Endothelial cell of umbilical vein (primary cell): ENCODE measurements at regions not wholly inside any gene's neighbourhood (a gene's known extent, or its start where the extent isn't known, plus 50 kb on each side); places are given as distances from the start of the nearest gene placed in this dataset.

Source experiments
- BruUV-seq: library from RNA; stranded (reverse); fragments of 400-500 nt; replicated peaks from 2 replicates; lab custom pipeline; 2021; lab: Mats Ljungman, UMichigan
- CTCF ChIA-PET: fragments of 300-600, 350-600 bp; sonication (Branson Sonifier 250); formaldehyde crosslinking; loops from one replicate; lab custom pipeline; 2021; ENCODE audit warnings: antibody characterized with exemption, inconsistent platforms; lab: Charles Lee
- POLR2A ChIA-PET: fragments of 300-600, 350-600 bp; sonication (Branson Sonifier 250); formaldehyde crosslinking; loops from one replicate; lab custom pipeline; 2021; ENCODE audit warnings: antibody characterized with exemption, inconsistent platforms; lab: Charles Lee
- DNase-seq: peaks from one replicate; pipeline ENCODE4 v3.0.0-alpha.2; 2011; ENCODE audit warnings: low read depth, low spot score
- FAIRE-seq: peaks from 2 replicates; lab custom pipeline; 2011; peaks lifted over from hg19 to GRCh38; lab: Jason Lieb, UNC
- H2AFZ ChIP-seq: 2 replicates; pipeline ENCODE4 v1.6.0; 2012; ENCODE audit warnings: low read depth, low read length, control low read depth, inconsistent platforms
- H3K27ac ChIP-seq: 2 replicates; pipeline ENCODE4 v1.5.1; 2011; ENCODE audit warnings: low read depth, mild to moderate bottlenecking, control low read depth, low read length, moderate library complexity; ENCODE audit not compliant: insufficient read depth
- H3K27me3 ChIP-seq, 2 experiments: 2 replicates each; pipeline versions ENCODE4 v1.6.0 to v1.6.1; 2011; ENCODE audit warnings: low read length in 2 of 2, mixed read lengths in 1 of 2; ENCODE audit not compliant: control insufficient read depth in 2 of 2, insufficient read depth in 2 of 2
- H3K36me3 ChIP-seq, 2 experiments: 2 replicates in 1 of 2; 3 replicates in 1 of 2; pipeline ENCODE4 v1.5.1; 2011; ENCODE audit warnings: low read length in 2 of 2, mild to moderate bottlenecking in 1 of 2, moderate library complexity in 1 of 2; ENCODE audit not compliant: control insufficient read depth in 2 of 2, insufficient read depth in 2 of 2; ENCODE audit errors: extremely low read depth in 1 of 2
- H3K4me1 ChIP-seq: 3 replicates; pipeline ENCODE4 v1.5.1; 2011; ENCODE audit warnings: mild to moderate bottlenecking, low read length; ENCODE audit not compliant: control insufficient read depth, insufficient read depth; ENCODE audit errors: extremely low read depth
- H3K4me2 ChIP-seq: 2 replicates; pipeline ENCODE4 v1.6.1; 2011; ENCODE audit warnings: low read length, control low read depth, mixed read lengths; ENCODE audit not compliant: insufficient read depth
- H3K4me3 ChIP-seq, 3 experiments: fragments of 200-600 bp in 1 of 3; sonication (generic), shearing (Covaris generic) in 1 of 3; replicated peaks in 1 of 3; 2 replicates each; pipeline ENCODE4 v1.5.1; 2011 to 2016; ENCODE audit warnings: control low read depth in 3 of 3, low read length in 3 of 3, mild to moderate bottlenecking in 2 of 3, inconsistent platforms in 1 of 3, low read depth in 1 of 3, moderate library complexity in 1 of 3; ENCODE audit not compliant: insufficient read depth in 1 of 3
- H3K79me2 ChIP-seq: 2 replicates; pipeline ENCODE4 v1.6.0; 2012; ENCODE audit warnings: low read length, inconsistent platforms; ENCODE audit not compliant: control insufficient read depth, insufficient read depth
- H3K9ac ChIP-seq: replicated peaks from 2 replicates; pipeline ENCODE3; 2011; ENCODE audit warnings: low read length, control low read depth; ENCODE audit not compliant: insufficient read depth; ENCODE audit errors: extremely low read depth
- H3K9me1 ChIP-seq: replicated peaks from 3 replicates; pipeline ENCODE4 v1.6.0; 2011; ENCODE audit warnings: mild to moderate bottlenecking, low read length; ENCODE audit not compliant: control insufficient read depth, insufficient read depth; ENCODE audit errors: extremely low read depth
- H3K9me3 ChIP-seq: replicated peaks from 2 replicates; pipeline ENCODE4 v1.5.1; 2012; ENCODE audit warnings: low read length, inconsistent platforms; ENCODE audit not compliant: control insufficient read depth, insufficient read depth
- H4K20me1 ChIP-seq: replicated peaks from 2 replicates; pipeline ENCODE3; 2011; ENCODE audit warnings: mild to moderate bottlenecking, low read length; ENCODE audit not compliant: control insufficient read depth, insufficient read depth; ENCODE audit errors: extremely low read depth
- EZH2 ChIP-seq: IDR thresholded peaks from 2 replicates; pipeline ENCODE4 v1.6.1; 2012; ENCODE audit warnings: borderline replicate concordance, low read depth, mild to moderate bottlenecking, moderate library complexity, low read length, inconsistent platforms; ENCODE audit not compliant: severe bottlenecking
- FOS ChIP-seq: IDR thresholded peaks from 2 replicates; pipeline ENCODE4 v1.6.1; 2011; ENCODE audit warnings: mild to moderate bottlenecking, low read length, moderate library complexity, borderline replicate concordance; ENCODE audit not compliant: insufficient read depth
- GATA2 ChIP-seq: IDR thresholded peaks from 2 replicates; pipeline ENCODE4 v1.7.0; 2011; ENCODE audit warnings: low read depth, mild to moderate bottlenecking, moderate library complexity, mixed read lengths, low read length; ENCODE audit not compliant: insufficient read length, insufficient read depth
- JUN ChIP-seq: IDR thresholded peaks from 2 replicates; pipeline ENCODE4 v1.6.1; 2011; ENCODE audit warnings: borderline replicate concordance, low read depth; ENCODE audit not compliant: insufficient read length, insufficient read depth
- MYC ChIP-seq: IDR thresholded peaks from one replicate; pipeline ENCODE4 v1.6.1; 2011; ENCODE audit warnings: mild to moderate bottlenecking, low read depth, low read length
- POLR2A ChIP-seq: IDR thresholded peaks from 2 replicates; pipeline ENCODE4 v1.6.1; 2012; ENCODE audit warnings: low read depth, mild to moderate bottlenecking, control low read depth, low read length
- POLR2AphosphoS5 ChIP-seq: IDR thresholded peaks from 2 replicates; pipeline ENCODE4 v1.6.1; 2012; ENCODE audit warnings: low read depth, mild to moderate bottlenecking, control low read depth, low read length, moderate library complexity; ENCODE audit not compliant: insufficient read depth
- dilution Hi-C: fragments of 300-500 bp; cut with MboI; formaldehyde crosslinking; loops from one replicate; pipeline ENCODE4 v1.15.0; 2019; ENCODE audit warnings: low sequenced_read_pairs; ENCODE audit not compliant: extremely low pct_ligation_motif_present
- intact Hi-C: fragments of 100-400 bp; cut with micrococcal nuclease; formaldehyde crosslinking; loops from one replicate; pipeline ENCODE4 v1.10.0; 2022
- TF ChIP-seq, protein P1 (sequence below), 2 donors: IDR thresholded peaks; 1 replicate in 1 of 2; 2 replicates in 1 of 2; pipeline ENCODE4 v1.5.1; 2011; ENCODE audit warnings: low read length in 2 of 2, mild to moderate bottlenecking in 2 of 2, moderate library complexity in 2 of 2, control low read depth in 1 of 2, inconsistent platforms in 1 of 2, low read depth in 1 of 2; ENCODE audit not compliant: insufficient read depth in 1 of 2; ENCODE audit errors: extremely low read depth in 1 of 2
- TF ChIP-seq, protein P2 (sequence below): IDR thresholded peaks from 2 replicates; pipeline ENCODE4 v1.6.1; 2011; ENCODE audit not compliant: insufficient read depth, insufficient read length

DNA sequence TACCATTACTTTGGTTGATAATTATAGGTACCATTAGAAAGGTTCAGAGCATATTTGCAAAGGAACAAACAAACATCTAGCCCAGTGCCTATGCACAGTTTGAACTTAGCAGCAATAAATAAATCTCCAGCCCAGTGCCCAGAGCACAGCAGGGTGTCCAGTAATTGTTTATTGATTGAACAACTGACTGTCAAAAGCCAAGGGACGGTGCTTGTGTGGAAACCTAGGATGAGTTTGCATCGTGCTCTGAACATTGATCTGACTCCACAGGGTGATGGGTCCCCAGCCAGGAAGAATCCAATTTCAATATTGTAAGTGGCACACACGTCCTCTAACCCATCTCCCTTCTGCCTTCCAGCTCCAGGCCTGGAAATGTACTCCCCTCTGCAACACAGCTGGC is 625.5 kb upstream of the C16orf82 start:
- dilution Hi-C loops (no loop called here), intact Hi-C loops (no loop called here)
- FAIRE-seq, result no peak
- ChIA-PET POLR2A (no interaction called here), CTCF (interaction anchor here (1.3 kb wide), 1 partner anchor 12 kb away, joined by 3 read pairs; no protein-coding TSS in a partner anchor)
- Histone ChIP-seq H4K20me1 (no peaks in the 10 kb centered on the region), H3K36me3 (no peaks in the 10 kb centered on the region), H3K9me1 (no peaks in the 10 kb centered on the region), H3K27me3 (no peaks in the 10 kb centered on the region), H3K4me1 (no peaks in the 10 kb centered on the region), H3K4me3 (no peak overlapping the region), H3K9ac (no peak overlapping the region), H3K27ac (no peak overlapping the region), H2AFZ (no peak overlapping the region), H3K4me2 (no peak overlapping the region), H3K9me3 (no peaks in the 10 kb centered on the region), H3K79me2 (no peaks in the 10 kb centered on the region)
- DNase-seq, result no peak
- BruUV-seq, result no TSS peak
- no peak for TF ChIP-seq POLR2AphosphoS5
- no peak for TF ChIP-seq JUN
- TF ChIP-seq GATA2, result no peak
- TF ChIP-seq, protein P1, sequence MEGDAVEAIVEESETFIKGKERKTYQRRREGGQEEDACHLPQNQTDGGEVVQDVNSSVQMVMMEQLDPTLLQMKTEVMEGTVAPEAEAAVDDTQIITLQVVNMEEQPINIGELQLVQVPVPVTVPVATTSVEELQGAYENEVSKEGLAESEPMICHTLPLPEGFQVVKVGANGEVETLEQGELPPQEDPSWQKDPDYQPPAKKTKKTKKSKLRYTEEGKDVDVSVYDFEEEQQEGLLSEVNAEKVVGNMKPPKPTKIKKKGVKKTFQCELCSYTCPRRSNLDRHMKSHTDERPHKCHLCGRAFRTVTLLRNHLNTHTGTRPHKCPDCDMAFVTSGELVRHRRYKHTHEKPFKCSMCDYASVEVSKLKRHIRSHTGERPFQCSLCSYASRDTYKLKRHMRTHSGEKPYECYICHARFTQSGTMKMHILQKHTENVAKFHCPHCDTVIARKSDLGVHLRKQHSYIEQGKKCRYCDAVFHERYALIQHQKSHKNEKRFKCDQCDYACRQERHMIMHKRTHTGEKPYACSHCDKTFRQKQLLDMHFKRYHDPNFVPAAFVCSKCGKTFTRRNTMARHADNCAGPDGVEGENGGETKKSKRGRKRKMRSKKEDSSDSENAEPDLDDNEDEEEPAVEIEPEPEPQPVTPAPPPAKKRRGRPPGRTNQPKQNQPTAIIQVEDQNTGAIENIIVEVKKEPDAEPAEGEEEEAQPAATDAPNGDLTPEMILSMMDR (IDR thresholded peaks at IDR 0.05; ENCODE audit: extremely low read depth in 1 of 2, insufficient read depth in 1 of 2, low read depth in 1 of 2, low read length in 2 of 2), result no peak
- TF ChIP-seq FOS, result no peak
- TF ChIP-seq POLR2A, result no peak
- TF ChIP-seq, protein P2, sequence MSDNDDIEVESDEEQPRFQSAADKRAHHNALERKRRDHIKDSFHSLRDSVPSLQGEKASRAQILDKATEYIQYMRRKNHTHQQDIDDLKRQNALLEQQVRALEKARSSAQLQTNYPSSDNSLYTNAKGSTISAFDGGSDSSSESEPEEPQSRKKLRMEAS, result no peak
- no peak for TF ChIP-seq EZH2
- no peak for TF ChIP-seq MYC
